Naive thymus-derived CD4-positive, alpha-beta T cell (primary cell): ENCODE measurements at regions not wholly inside any gene's neighbourhood (a gene's known extent, or its start where the extent isn't known, plus 50 kb on each side); places are given as distances from the start of the nearest gene placed in this dataset.

Source experiments
- ATAC-seq: fragments of 150-1000 bp; cut with Tn5 transposase; 2 replicates; pipeline ENCODE4 v1.10.0; 2021; ENCODE audit warnings: mild to moderate bottlenecking, moderate library complexity
- CTCF ChIA-PET: fragments of 350-600 bp; sonication (Branson Sonifier 250); formaldehyde crosslinking; loops from one replicate; lab custom pipeline; 2021; ENCODE audit warnings: antibody characterized with exemption; lab: Charles Lee
- POLR2A ChIA-PET: fragments of 350-600 bp; sonication (Branson Sonifier 250); formaldehyde crosslinking; loops from one replicate; lab custom pipeline; 2021; ENCODE audit warnings: antibody characterized with exemption, inconsistent platforms; lab: Charles Lee
- DNase-seq, 9 donors: peaks; one replicate each; pipeline versions ENCODE4 v3.0.0 to v3.0.0-alpha.2; 2020 to 2022; ENCODE audit warnings: mixed read lengths in 1 of 9
- H3K27ac ChIP-seq: one replicate; pipeline ENCODE4 v1.7.0; 2013; ENCODE audit warnings: mild to moderate bottlenecking, low read depth, low read length, moderate library complexity
- H3K27me3 ChIP-seq, 2 donors: one replicate each; pipeline ENCODE4 v1.7.0; 2013; ENCODE audit warnings: low read length in 2 of 2, mild to moderate bottlenecking in 2 of 2, moderate library complexity in 2 of 2; ENCODE audit not compliant: control insufficient read depth in 2 of 2, insufficient read depth in 2 of 2
- H3K36me3 ChIP-seq, 3 experiments: 1 replicate in 2 of 3; 2 replicates in 1 of 3; pipeline ENCODE4 v1.7.0; 2013; ENCODE audit warnings: low read length in 3 of 3, mild to moderate bottlenecking in 3 of 3, moderate library complexity in 1 of 3; ENCODE audit not compliant: insufficient read depth in 3 of 3, control insufficient read depth in 2 of 3
- H3K4me1 ChIP-seq, 2 donors: one replicate each; pipeline ENCODE4 v1.7.0; 2013; ENCODE audit warnings: low read length in 2 of 2, mild to moderate bottlenecking in 2 of 2, moderate library complexity in 1 of 2; ENCODE audit not compliant: control insufficient read depth in 2 of 2, insufficient read depth in 2 of 2
- H3K4me3 ChIP-seq: 2 replicates; pipeline ENCODE4 v1.7.0; 2013; ENCODE audit warnings: mild to moderate bottlenecking, low read length
- H3K9me3 ChIP-seq, 3 experiments: 1 replicate in 2 of 3; 2 replicates in 1 of 3; pipeline ENCODE4 v1.7.0; 2013; ENCODE audit warnings: low read length in 3 of 3; ENCODE audit not compliant: control insufficient read depth in 2 of 3
- H3K27ac Mint-ChIP-seq, 9 donors: one replicate each; pipeline ENCODE4 v1.8.0; 2020 to 2022; ENCODE audit warnings: mixed read lengths in 9 of 9, mild to moderate bottlenecking in 8 of 9, moderate library complexity in 5 of 9, inconsistent platforms in 2 of 9
- H3K27me3 Mint-ChIP-seq, 5 donors: one replicate each; pipeline ENCODE4 v1.8.0; 2021 to 2022; ENCODE audit warnings: mixed read lengths in 5 of 5, mild to moderate bottlenecking in 1 of 5
- H3K36me3 Mint-ChIP-seq, 5 donors: one replicate each; pipeline ENCODE4 v1.8.0; 2020 to 2022; ENCODE audit warnings: mixed read lengths in 5 of 5, mild to moderate bottlenecking in 3 of 5, inconsistent platforms in 1 of 5
- H3K4me1 Mint-ChIP-seq, 7 donors: one replicate each; pipeline ENCODE4 v1.8.0; 2020 to 2022; ENCODE audit warnings: mixed read lengths in 7 of 7, mild to moderate bottlenecking in 3 of 7, inconsistent platforms in 1 of 7
- H3K4me3 Mint-ChIP-seq, 10 donors: one replicate each; pipeline ENCODE4 v1.8.0; 2020 to 2022; ENCODE audit warnings: mild to moderate bottlenecking in 10 of 10, mixed read lengths in 10 of 10, moderate library complexity in 6 of 10, inconsistent platforms in 2 of 10
- H3K9me3 Mint-ChIP-seq, 11 donors: one replicate each; pipeline ENCODE4 v1.8.0; 2020 to 2022; ENCODE audit warnings: mixed read lengths in 11 of 11, mild to moderate bottlenecking in 4 of 11, inconsistent platforms in 1 of 11, moderate library complexity in 1 of 11
- intact Hi-C, 2 donors: fragments of 100-400 bp; cut with micrococcal nuclease; formaldehyde crosslinking; loops; one replicate each; pipeline ENCODE4 v1.15.1; 2023

DNA sequence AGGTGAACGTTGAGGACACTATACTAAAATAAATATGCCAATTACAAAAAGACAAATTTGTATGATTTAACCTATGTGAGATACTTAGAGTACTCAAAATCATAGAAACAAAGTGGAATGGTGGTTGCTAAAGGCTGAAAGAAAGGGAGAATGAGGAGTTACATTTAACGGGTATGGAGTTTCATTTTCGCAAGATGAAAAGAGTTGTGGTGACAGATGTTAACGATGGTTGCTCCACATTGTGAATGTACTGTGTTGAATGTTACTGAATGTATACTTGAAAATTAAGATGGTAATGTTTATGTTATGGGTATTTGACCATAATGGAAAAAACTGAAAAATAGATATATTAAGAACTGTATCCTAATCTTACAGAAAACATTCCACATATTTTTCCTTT is 51.3 kb upstream of the MOCS2 start:
- Histone ChIP-seq H3K4me3 (no peak overlapping the region), H3K27ac (no peak overlapping the region), H3K36me3 (no peaks in the 10 kb centered on the region), H3K4me1 (no peaks in the 10 kb centered on the region), H3K27me3 (peaks cover 0 to 3% of the 10 kb centered on the region in 2 donors), H3K9me3 (no peaks in the 10 kb centered on the region)
- Mint-ChIP-seq H3K27me3 (peaks cover 2 to 23% (median 7%) of the 10 kb centered on the region in 5 donors), H3K9me3 (no peaks in the 10 kb centered on the region), H3K4me3 (no peak overlapping the region), H3K36me3 (no peaks in the 10 kb centered on the region), H3K27ac (no peak overlapping the region), H3K4me1 (no peaks in the 10 kb centered on the region)
- ATAC-seq (no peak), DNase-seq (no peak)
- POLR2A ChIA-PET, result no interaction called here
- intact Hi-C loops, result no loop called here
- CTCF ChIA-PET, result no interaction called here

DNA sequence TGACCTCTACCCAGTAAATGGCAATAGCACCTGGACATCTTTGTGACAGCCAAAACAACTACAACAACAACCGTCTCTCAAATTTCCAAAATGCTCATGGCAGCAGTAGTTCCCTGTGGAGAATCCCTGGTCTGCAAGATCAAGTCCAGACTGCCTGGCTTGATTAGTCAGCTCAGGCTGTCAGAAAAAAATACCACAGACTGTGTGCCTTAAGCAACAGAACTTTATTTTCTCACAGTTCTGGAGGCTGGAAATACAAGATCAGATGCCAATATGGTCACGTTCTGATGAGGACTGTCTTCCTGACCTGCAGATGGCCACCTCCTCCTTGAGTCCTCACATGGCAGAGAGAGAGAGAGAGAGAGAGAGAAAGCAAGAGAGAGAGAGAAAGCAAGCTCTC is 52.3 kb upstream of the MOCS2 start:
- ATAC-seq (no peak), DNase-seq (no peak)
- Mint-ChIP-seq H3K4me1 (no peaks in the 10 kb centered on the region), H3K4me3 (no peak overlapping the region), H3K9me3 (no peaks in the 10 kb centered on the region), H3K36me3 (no peaks in the 10 kb centered on the region), H3K27me3 (peaks cover under 1 to 17% (median 7%) of the 10 kb centered on the region in 5 donors), H3K27ac (no peak overlapping the region)
- Histone ChIP-seq H3K36me3 (no peaks in the 10 kb centered on the region), H3K4me1 (no peaks in the 10 kb centered on the region), H3K27ac (no peak overlapping the region), H3K4me3 (no peak overlapping the region), H3K27me3 (peaks cover 0 to 3% of the 10 kb centered on the region in 2 donors), H3K9me3 (no peaks in the 10 kb centered on the region)
- intact Hi-C loops, result no loop called here
- POLR2A ChIA-PET, result no interaction called here
- CTCF ChIA-PET, result no interaction called here

DNA sequence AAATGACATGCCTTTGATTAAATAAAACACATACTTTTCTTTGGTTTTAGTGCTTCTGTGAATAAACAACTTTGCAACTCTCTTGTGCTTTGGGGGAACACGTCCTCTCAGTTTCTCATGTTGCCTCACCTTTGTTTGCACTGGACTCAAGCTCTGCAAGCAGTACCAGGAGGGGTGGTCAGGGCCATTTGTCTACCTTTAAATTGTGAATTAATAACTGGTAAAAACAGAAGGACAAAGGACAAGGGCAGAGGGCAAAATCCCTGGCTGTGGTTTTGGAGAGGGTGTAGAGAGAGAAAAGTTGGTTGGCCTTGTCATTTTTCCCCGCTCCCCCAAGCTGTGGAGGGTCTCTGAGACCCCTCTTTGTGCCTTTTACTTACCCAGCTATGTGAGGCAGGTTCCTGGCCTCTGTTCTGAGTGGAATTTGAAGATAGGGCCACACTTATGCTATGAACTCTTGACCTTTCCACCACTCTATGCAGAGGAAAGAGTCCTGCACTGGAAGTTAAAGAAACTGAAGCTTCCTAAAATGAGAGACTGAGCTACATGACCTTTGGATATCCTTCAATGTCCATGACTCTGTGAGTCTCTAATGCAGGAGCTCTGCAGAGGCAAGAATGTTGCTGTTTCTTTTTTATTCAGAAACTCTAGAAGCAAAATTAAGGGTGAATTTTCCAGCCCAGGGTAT is 55.1 kb upstream of the MOCS2 start:
- Histone ChIP-seq H3K4me3 (no peak overlapping the region), H3K27me3 (no peaks in the 10 kb centered on the region), H3K27ac (no peak overlapping the region), H3K36me3 (no peaks in the 10 kb centered on the region), H3K4me1 (no peaks in the 10 kb centered on the region), H3K9me3 (no peaks in the 10 kb centered on the region)
- Mint-ChIP-seq H3K4me1 (no peaks in the 10 kb centered on the region), H3K36me3 (no peaks in the 10 kb centered on the region), H3K4me3 (no peak overlapping the region), H3K27me3 (peaks cover 0 to 20% (median 12%) of the 10 kb centered on the region in 5 donors), H3K9me3 (no peaks in the 10 kb centered on the region), H3K27ac (no peak overlapping the region)
- ATAC-seq (no peak), DNase-seq (no peak)
- ChIA-PET POLR2A (no interaction called here), CTCF (no interaction called here)
- intact Hi-C loops, result no loop called here

DNA sequence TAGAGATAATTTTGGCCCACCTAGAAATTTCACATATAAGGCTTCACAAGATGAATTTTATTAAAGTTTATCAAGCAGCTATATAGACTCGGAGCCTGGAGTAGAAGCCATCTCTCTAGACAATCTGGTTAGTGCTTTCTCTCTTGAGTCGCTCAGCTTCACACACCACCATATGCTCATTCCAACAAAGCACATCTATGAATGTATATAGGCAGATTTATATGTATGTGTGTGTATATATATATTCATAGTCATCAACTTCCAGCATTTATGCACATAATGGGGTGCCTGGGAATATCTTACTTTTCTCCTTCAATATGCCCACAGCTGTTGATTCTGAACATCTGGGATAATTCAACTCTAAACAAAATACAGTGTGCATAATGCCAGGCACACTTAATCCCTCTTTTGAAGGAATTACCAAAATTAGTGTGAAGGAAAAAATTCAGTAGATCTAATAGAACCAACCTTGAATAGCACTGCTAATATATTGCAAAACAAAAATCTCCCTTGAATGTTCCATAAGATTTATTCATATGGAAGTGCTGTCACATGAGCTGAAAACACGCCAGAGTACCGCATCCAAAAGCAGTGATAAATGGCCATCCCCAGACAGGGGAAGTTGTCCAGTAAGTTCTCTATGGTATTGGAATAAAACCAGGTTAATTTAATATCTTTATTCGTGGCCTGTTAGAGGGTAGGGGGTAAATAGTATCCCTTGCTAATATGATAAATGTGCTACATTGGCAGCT is 56.0 kb upstream of the MOCS2 start:
- Mint-ChIP-seq H3K4me3 (no peak overlapping the region), H3K27ac (no peak overlapping the region), H3K9me3 (no peaks in the 10 kb centered on the region), H3K36me3 (no peaks in the 10 kb centered on the region), H3K4me1 (no peaks in the 10 kb centered on the region), H3K27me3 (peaks cover 0 to 20% (median 15%) of the 10 kb centered on the region in 5 donors)
- H3K4me1 ChIP-seq, result no peaks in the 10 kb centered on the region
- ATAC-seq (no peak), DNase-seq (no peak)
- CTCF ChIA-PET, result no interaction called here
- H3K36me3 ChIP-seq, result no peaks in the 10 kb centered on the region
- POLR2A ChIA-PET, result interaction anchor here (1.1 kb wide), 1 partner anchor 13 kb away, joined by 3 read pairs; no protein-coding TSS in a partner anchor
- H3K27me3 ChIP-seq, result no peaks in the 10 kb centered on the region
- H3K9me3 ChIP-seq, result no peaks in the 10 kb centered on the region
- H3K27ac ChIP-seq, result no peak overlapping the region
- intact Hi-C loops, result no loop called here
- H3K4me3 ChIP-seq, result no peak overlapping the region

DNA sequence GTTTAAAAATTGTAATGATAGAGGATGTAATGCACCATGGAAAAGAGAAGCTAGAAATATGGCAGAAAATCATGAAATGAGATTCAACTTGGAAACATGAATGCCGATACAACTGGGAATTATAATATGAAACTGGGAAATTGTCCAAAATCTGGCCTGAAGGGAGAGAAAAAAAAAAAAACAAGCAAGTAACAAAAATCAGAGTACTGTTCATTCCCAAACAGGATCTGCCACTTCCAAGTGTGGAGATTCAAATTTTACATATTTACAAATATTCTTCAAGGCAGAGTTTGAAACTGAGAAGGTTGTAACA is 56.6 kb upstream of the MOCS2 start:
- ATAC-seq (no peak), DNase-seq (no peak)
- CTCF ChIA-PET, result no interaction called here
- no peaks in the 10 kb centered on the region for H3K9me3 Mint-ChIP-seq
- H3K4me1 Mint-ChIP-seq, result no peaks in the 10 kb centered on the region
- Histone ChIP-seq H3K4me3 (no peak overlapping the region), H3K9me3 (no peaks in the 10 kb centered on the region), H3K27ac (no peak overlapping the region), H3K27me3 (no peaks in the 10 kb centered on the region), H3K36me3 (no peaks in the 10 kb centered on the region), H3K4me1 (no peaks in the 10 kb centered on the region)
- H3K27ac Mint-ChIP-seq, result no peak overlapping the region
- POLR2A ChIA-PET, result interaction anchor here (1.1 kb wide), 1 partner anchor 13 kb away, joined by 3 read pairs; no protein-coding TSS in a partner anchor
- no peaks in the 10 kb centered on the region for H3K36me3 Mint-ChIP-seq
- H3K4me3 Mint-ChIP-seq, result no peak overlapping the region
- H3K27me3 Mint-ChIP-seq, result peaks cover 0 to 21% (median 14%) of the 10 kb centered on the region in 5 donors
- intact Hi-C loops, result no loop called here

DNA sequence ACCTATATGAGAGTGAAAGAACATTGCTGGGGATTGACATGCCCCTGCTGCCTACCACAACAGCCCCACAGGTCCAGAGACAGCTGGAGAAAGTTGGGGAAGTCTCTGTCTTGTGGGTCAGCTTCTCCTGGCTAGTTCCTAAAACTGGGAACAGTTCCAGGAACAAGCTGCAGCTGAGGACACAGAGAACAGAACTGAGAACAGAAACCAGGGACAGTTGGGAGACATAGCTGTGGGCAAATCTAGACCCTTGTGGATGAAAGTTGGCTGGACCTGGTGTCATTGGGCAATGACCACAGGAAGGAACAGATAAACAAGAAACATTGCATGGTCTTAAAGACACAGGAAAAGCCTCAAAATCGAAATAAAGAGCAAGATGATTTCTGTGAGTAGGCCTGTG is 58.3 kb upstream of the MOCS2 start:
- ATAC-seq (no peak), DNase-seq (no peak)
- Mint-ChIP-seq H3K36me3 (no peaks in the 10 kb centered on the region), H3K4me3 (no peak overlapping the region), H3K9me3 (no peaks in the 10 kb centered on the region), H3K27me3 (peaks cover 0 to 25% (median 15%) of the 10 kb centered on the region in 5 donors), H3K27ac (no peak overlapping the region), H3K4me1 (no peaks in the 10 kb centered on the region)
- ChIA-PET CTCF (no interaction called here), POLR2A (no interaction called here)
- Histone ChIP-seq H3K4me1 (no peaks in the 10 kb centered on the region), H3K9me3 (no peaks in the 10 kb centered on the region), H3K27ac (no peak overlapping the region), H3K36me3 (no peaks in the 10 kb centered on the region), H3K4me3 (no peak overlapping the region), H3K27me3 (no peaks in the 10 kb centered on the region)
- intact Hi-C loops, result no loop called here

DNA sequence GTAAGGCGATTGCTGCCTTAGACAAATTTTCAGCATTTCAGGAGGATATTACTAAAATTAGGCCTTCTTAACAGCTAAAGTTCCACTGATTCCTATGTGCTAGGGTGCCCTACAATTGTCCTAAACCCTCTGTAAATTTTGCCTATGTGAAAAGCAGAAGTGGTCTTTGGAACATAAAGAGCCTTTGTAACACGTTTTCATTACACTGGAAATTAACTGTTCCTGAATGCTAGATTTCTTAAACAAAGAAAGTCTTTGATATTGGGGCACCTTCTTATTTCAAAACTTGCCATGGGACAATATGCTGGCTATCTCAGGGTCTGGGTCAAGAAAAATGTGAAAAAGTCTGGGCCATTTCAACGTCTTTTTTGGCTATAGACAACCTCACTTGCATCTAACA is 60.4 kb upstream of the MOCS2 start:
- Histone ChIP-seq H3K4me1 (no peaks in the 10 kb centered on the region), H3K9me3 (no peaks in the 10 kb centered on the region), H3K27me3 (no peaks in the 10 kb centered on the region), H3K36me3 (no peaks in the 10 kb centered on the region), H3K4me3 (no peak overlapping the region), H3K27ac (no peak overlapping the region)
- CTCF ChIA-PET, result interaction anchor here (1.0 kb wide), 1 partner anchor 260 kb away, joined by 3 read pairs; no protein-coding TSS in a partner anchor
- H3K9me3 Mint-ChIP-seq, result peaks cover 0 to 4% (median 1%) of the 10 kb centered on the region in 11 donors
- no peaks in the 10 kb centered on the region for H3K36me3 Mint-ChIP-seq
- ATAC-seq (no peak), DNase-seq (no peak)
- H3K27ac Mint-ChIP-seq, result no peak overlapping the region
- POLR2A ChIA-PET, result no interaction called here
- H3K4me3 Mint-ChIP-seq, result no peak overlapping the region
- H3K4me1 Mint-ChIP-seq, result no peaks in the 10 kb centered on the region
- H3K27me3 Mint-ChIP-seq, result peaks cover 0 to 25% (median 25%) of the 10 kb centered on the region in 5 donors
- intact Hi-C loops, result loop anchor here (1.0 to 5.0 kb wide), 4 partner anchors 1048 to 1247 kb away; no protein-coding TSS in a partner anchor
